Neural progenitor cell (in vitro differentiated cells): ENCODE measurements at regions not wholly inside any gene's neighbourhood (a gene's known extent, or its start where the extent isn't known, plus 50 kb on each side); places are given as distances from the start of the nearest gene placed in this dataset.

Experiments
- EZH2 ChIP-seq: fragments of 200-600 bp; sonication (generic); IDR thresholded peaks from 2 replicates; pipeline ENCODE4 v1.6.1; 2017; ENCODE audit warnings: antibody characterized with exemption, mild to moderate bottlenecking, moderate library complexity
- TF ChIP-seq, protein P1 (sequence below): fragments of 200-600 bp; sonication (generic); IDR thresholded peaks from 2 replicates; pipeline ENCODE4 v1.5.1; 2017; ENCODE audit warnings: antibody characterized with exemption, mild to moderate bottlenecking

DNA sequence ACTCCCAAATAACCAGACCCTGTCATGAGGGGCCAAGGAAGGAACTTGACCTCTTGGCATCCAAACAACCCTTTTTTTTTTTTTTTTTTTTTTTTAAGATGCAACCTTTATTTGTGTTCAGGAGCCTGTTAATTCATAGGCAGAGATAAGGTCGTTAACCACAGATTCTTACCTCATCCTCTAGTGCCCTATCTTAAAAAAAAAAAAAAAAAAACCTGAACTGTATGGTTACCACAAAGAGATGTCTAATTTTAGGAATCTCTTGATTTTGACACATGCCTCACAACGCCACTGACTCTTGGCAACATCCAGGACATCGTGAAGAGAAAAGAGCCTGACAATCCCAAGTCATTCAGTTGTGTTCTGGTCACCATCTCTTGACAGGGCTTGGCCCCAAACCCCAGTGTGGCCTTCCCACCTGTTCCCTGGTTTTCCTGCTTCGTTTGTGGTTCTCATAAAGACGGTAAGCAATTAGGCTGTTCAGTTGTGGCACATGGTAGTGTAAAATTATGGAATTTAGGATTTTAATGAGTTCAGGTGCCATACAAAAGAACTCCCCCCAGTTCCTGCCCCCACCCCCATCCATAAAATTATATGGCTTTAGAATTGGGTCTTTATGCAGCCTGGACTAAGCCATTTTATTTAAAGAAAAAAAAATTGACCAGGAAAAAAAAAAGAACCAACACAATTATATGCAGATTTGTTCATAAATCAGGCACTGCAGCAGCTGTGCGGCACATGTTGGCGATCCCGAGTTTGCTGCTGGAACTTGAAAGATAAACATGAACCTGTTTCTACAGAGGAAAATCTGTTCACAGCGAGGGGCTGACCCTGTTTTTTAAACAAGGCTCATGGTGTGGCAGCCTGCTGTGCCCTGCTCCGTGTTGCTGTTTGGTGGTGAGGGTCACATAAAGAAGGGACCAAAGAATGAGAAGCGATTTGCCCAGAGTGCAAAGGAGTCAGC is 267.8 kb upstream of the CLINT1 start:
- TF ChIP-seq, protein P1, sequence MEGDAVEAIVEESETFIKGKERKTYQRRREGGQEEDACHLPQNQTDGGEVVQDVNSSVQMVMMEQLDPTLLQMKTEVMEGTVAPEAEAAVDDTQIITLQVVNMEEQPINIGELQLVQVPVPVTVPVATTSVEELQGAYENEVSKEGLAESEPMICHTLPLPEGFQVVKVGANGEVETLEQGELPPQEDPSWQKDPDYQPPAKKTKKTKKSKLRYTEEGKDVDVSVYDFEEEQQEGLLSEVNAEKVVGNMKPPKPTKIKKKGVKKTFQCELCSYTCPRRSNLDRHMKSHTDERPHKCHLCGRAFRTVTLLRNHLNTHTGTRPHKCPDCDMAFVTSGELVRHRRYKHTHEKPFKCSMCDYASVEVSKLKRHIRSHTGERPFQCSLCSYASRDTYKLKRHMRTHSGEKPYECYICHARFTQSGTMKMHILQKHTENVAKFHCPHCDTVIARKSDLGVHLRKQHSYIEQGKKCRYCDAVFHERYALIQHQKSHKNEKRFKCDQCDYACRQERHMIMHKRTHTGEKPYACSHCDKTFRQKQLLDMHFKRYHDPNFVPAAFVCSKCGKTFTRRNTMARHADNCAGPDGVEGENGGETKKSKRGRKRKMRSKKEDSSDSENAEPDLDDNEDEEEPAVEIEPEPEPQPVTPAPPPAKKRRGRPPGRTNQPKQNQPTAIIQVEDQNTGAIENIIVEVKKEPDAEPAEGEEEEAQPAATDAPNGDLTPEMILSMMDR, result no peak
- no peak for TF ChIP-seq EZH2
